HEK293 (cell line): ENCODE measurements at regions not wholly inside any gene's neighbourhood (a gene's known extent, or its start where the extent isn't known, plus 50 kb on each side); places are given as distances from the start of the nearest gene placed in this dataset.

ENCODE experiments used
- CTCF ChIA-PET: fragments of 350-600 bp; formaldehyde crosslinking; extraction: SDS; loops from one replicate; lab custom pipeline; 2021; ENCODE audit warnings: antibody characterized with exemption; lab: Yijun Ruan, JAX
- POLR2A ChIA-PET: fragments of 300-600 bp; formaldehyde crosslinking; extraction: SDS; loops from one replicate; lab custom pipeline; 2020; ENCODE audit warnings: antibody characterized with exemption, inconsistent platforms; lab: Yijun Ruan, JAX
- H3K27ac ChIP-seq: fragments of 200-500 bp; sonication (Bioruptor generic); 2 replicates; pipeline ENCODE4 v1.5.1; 2014; ENCODE audit warnings: low read depth, low read length, control low read depth, inconsistent platforms; ENCODE audit errors: extremely low read depth
- H3K36me3 ChIP-seq, 2 experiments: fragments of 200-500 bp in 1 of 2; sonication (Bioruptor generic) in 1 of 2; 1 replicate in 1 of 2; 2 replicates in 1 of 2; pipeline ENCODE4 v1.5.1; 2014 to 2017; ENCODE audit warnings: inconsistent platforms in 2 of 2, low read length in 2 of 2; ENCODE audit not compliant: control insufficient read depth in 2 of 2, insufficient read depth in 1 of 2
- H3K4me1 ChIP-seq: fragments of 200-500 bp; sonication (Bioruptor generic); 2 replicates; pipeline ENCODE4 v1.5.1; 2014; ENCODE audit warnings: mild to moderate bottlenecking, low read length, inconsistent platforms; ENCODE audit not compliant: control insufficient read depth, insufficient read depth
- H3K4me3 ChIP-seq: 2 replicates; pipeline ENCODE4 v1.5.1; 2011; ENCODE audit warnings: low read depth, mild to moderate bottlenecking, control low read depth, low read length, moderate library complexity
- H3K9me3 ChIP-seq: fragments of 200-500 bp; sonication (Bioruptor generic); 2 replicates; pipeline ENCODE4 v1.5.1; 2014; ENCODE audit warnings: low read depth, low read length, inconsistent platforms; ENCODE audit not compliant: control insufficient read depth, insufficient read depth
- EGR2 ChIP-seq: fragments of 450-650 bp; formaldehyde crosslinking; IDR thresholded peaks from 2 replicates; pipeline ENCODE4 v1.5.1; 2016; ENCODE audit warnings: low read depth, missing biosample characterization, missing genetic modification characterization
- IKZF3 ChIP-seq: fragments of 450-650 bp; IDR thresholded peaks from 2 replicates; pipeline ENCODE4 v1.5.0; 2018; ENCODE audit warnings: missing biosample characterization, mild to moderate bottlenecking, missing genetic modification characterization, moderate library complexity
- RBAK ChIP-seq: fragments of 450-650 bp; formaldehyde crosslinking; IDR thresholded peaks from 2 replicates; pipeline ENCODE4 v1.5.1; 2016; ENCODE audit warnings: missing biosample characterization, missing genetic modification characterization
- REPIN1 ChIP-seq: fragments of 450-650 bp; formaldehyde crosslinking; IDR thresholded peaks from 2 replicates; pipeline ENCODE4 v1.5.1; 2017; ENCODE audit warnings: missing biosample characterization, missing genetic modification characterization, low read depth
- SCRT2 ChIP-seq: fragments of 450-650 bp; formaldehyde crosslinking; IDR thresholded peaks from 2 replicates; pipeline ENCODE4 v1.5.1; 2016; ENCODE audit warnings: missing biosample characterization, missing genetic modification characterization
- TCF7L2 ChIP-seq: IDR thresholded peaks from 2 replicates; pipeline ENCODE4 v1.6.1; 2011; ENCODE audit warnings: low read depth, mild to moderate bottlenecking, inconsistent platforms, low read length, moderate library complexity, borderline replicate concordance
- TRIM28 ChIP-seq: IDR thresholded peaks from 2 replicates; pipeline ENCODE4 v1.6.1; 2011; ENCODE audit warnings: low read length, control low read depth, borderline replicate concordance
- TSHZ1 ChIP-seq: fragments of 450-650 bp; formaldehyde crosslinking; IDR thresholded peaks from 2 replicates; pipeline ENCODE4 v1.5.1; 2016; ENCODE audit warnings: missing biosample characterization, missing genetic modification characterization, borderline replicate concordance
- YY1 ChIP-seq: fragments of 450-650 bp; formaldehyde crosslinking; IDR thresholded peaks from 2 replicates; pipeline ENCODE4 v1.5.1; 2018; ENCODE audit warnings: missing biosample characterization, missing genetic modification characterization
- ZBTB17 ChIP-seq: fragments of 450-650 bp; formaldehyde crosslinking; IDR thresholded peaks from 2 replicates; pipeline ENCODE4 v1.5.1; 2016; ENCODE audit warnings: missing biosample characterization, missing genetic modification characterization
- ZNF112 ChIP-seq: fragments of 450-650 bp; formaldehyde crosslinking; IDR thresholded peaks from 2 replicates; pipeline ENCODE4 v1.5.0; 2017; ENCODE audit warnings: missing biosample characterization, missing genetic modification characterization
- ZNF132 ChIP-seq: fragments of 450-650 bp; formaldehyde crosslinking; IDR thresholded peaks from 2 replicates; pipeline ENCODE4 v1.5.1; 2017; ENCODE audit warnings: missing biosample characterization, missing genetic modification characterization, borderline replicate concordance
- ZNF133 ChIP-seq: fragments of 450-650 bp; formaldehyde crosslinking; IDR thresholded peaks from 2 replicates; pipeline ENCODE4 v1.5.1; 2016; ENCODE audit warnings: missing biosample characterization, missing genetic modification characterization
- ZNF239 ChIP-seq: fragments of 450-650 bp; formaldehyde crosslinking; IDR thresholded peaks from 2 replicates; pipeline ENCODE4 v1.5.1; 2016; ENCODE audit warnings: missing biosample characterization, missing genetic modification characterization
- ZNF354C ChIP-seq: fragments of 450-650 bp; formaldehyde crosslinking; IDR thresholded peaks from 2 replicates; pipeline ENCODE4 v1.5.1; 2016; ENCODE audit warnings: missing biosample characterization, missing genetic modification characterization, low read depth, borderline replicate concordance
- ZNF391 ChIP-seq: fragments of 450-650 bp; formaldehyde crosslinking; IDR thresholded peaks from 2 replicates; pipeline ENCODE4 v1.5.1; 2016; ENCODE audit warnings: low read depth, missing biosample characterization, missing genetic modification characterization, borderline replicate concordance
- ZNF394 ChIP-seq: fragments of 450-650 bp; formaldehyde crosslinking; IDR thresholded peaks from 2 replicates; pipeline ENCODE4 v1.5.1; 2016; ENCODE audit warnings: missing biosample characterization, missing genetic modification characterization, mild to moderate bottlenecking, moderate library complexity, borderline replicate concordance
- ZNF398 ChIP-seq: fragments of 450-650 bp; formaldehyde crosslinking; IDR thresholded peaks from 2 replicates; pipeline ENCODE4 v1.5.1; 2017; ENCODE audit warnings: missing biosample characterization, missing genetic modification characterization
- ZNF416 ChIP-seq: fragments of 450-650 bp; formaldehyde crosslinking; IDR thresholded peaks from 2 replicates; pipeline ENCODE4 v1.5.1; 2016; ENCODE audit warnings: missing biosample characterization, missing genetic modification characterization
- ZNF433 ChIP-seq: fragments of 450-650 bp; formaldehyde crosslinking; IDR thresholded peaks from 2 replicates; pipeline ENCODE4 v1.5.1; 2016; ENCODE audit warnings: missing biosample characterization, missing genetic modification characterization, low read depth
- ZNF555 ChIP-seq: fragments of 450-650 bp; formaldehyde crosslinking; conservative IDR thresholded peaks from 2 replicates; pipeline ENCODE4 v1.5.1; 2017; ENCODE audit warnings: missing biosample characterization, mild to moderate bottlenecking, missing genetic modification characterization, inconsistent platforms
- ZNF704 ChIP-seq: fragments of 450-650 bp; formaldehyde crosslinking; IDR thresholded peaks from 2 replicates; pipeline ENCODE4 v1.5.1; 2016; ENCODE audit warnings: missing biosample characterization, missing genetic modification characterization
- ZSCAN23 ChIP-seq: fragments of 450-650 bp; formaldehyde crosslinking; IDR thresholded peaks from 2 replicates; pipeline ENCODE4 v1.5.1; 2016; ENCODE audit warnings: missing biosample characterization, missing genetic modification characterization
- ZSCAN5A ChIP-seq: fragments of 450-650 bp; formaldehyde crosslinking; IDR thresholded peaks from 2 replicates; pipeline ENCODE4 v1.5.1; 2016; ENCODE audit warnings: missing biosample characterization, missing genetic modification characterization

GRCh38 chr11:128338811-128339210, 248.5 kb downstream of the ETS1 start:
- Histone ChIP-seq H3K36me3 (no peaks in the 10 kb centered on the region), H3K4me1 (no peaks in the 10 kb centered on the region), H3K4me3 (no peak overlapping the region), H3K9me3 (no peaks in the 10 kb centered on the region), H3K27ac (no peak overlapping the region)
- ChIA-PET CTCF (no interaction called here), POLR2A (no interaction called here)
- TF ChIP-seq ZNF239 (tag by site-specific recombination), result no peak
- no peak for TF ChIP-seq ZBTB17 (tag by site-specific recombination)
- no peak for TF ChIP-seq ZNF416 (tag by site-specific recombination)
- TF ChIP-seq ZNF112 (tag by site-specific recombination), result no peak
- no peak for TF ChIP-seq ZNF133 (tag by site-specific recombination)
- TF ChIP-seq REPIN1 (tag by site-specific recombination), result no peak

- H3K4me3 ChIP-seq, result no peak overlapping the region
- TF ChIP-seq IKZF3 (tag by site-specific recombination), result no peak
- peak; percentile 67; the same call in 1 of the 2 replicates for TF ChIP-seq TCF7L2
- no peak for TF ChIP-seq EGR2 (tag by site-specific recombination)
- no peak for TF ChIP-seq ZNF704
- no peak for TF ChIP-seq ZNF555 (tag by site-specific recombination)
- TF ChIP-seq TRIM28, result peak; percentile 58; the same call in 1 of the 2 replicates
- CTCF ChIA-PET, result interaction anchor here (0.7 to 1.6 kb wide), 5 partner anchors 10 to 298 kb away, joined by 3 to 7 read pairs (median 3); no protein-coding TSS in a partner anchor
- no peaks in the 10 kb centered on the region for H3K4me1 ChIP-seq
- H3K9me3 ChIP-seq, result no peaks in the 10 kb centered on the region
- no peak overlapping the region for H3K27ac ChIP-seq
- POLR2A ChIA-PET, result no interaction called here
- no peaks in the 10 kb centered on the region for H3K36me3 ChIP-seq
Measured at GRCh38 chr11:128336203-128336602, 251.2 kb downstream of the ETS1 start.

- Histone ChIP-seq H3K36me3 (no peaks in the 10 kb centered on the region), H3K27ac (no peak overlapping the region), H3K9me3 (no peaks in the 10 kb centered on the region), H3K4me3 (no peak overlapping the region), H3K4me1 (no peaks in the 10 kb centered on the region)
- POLR2A ChIA-PET, result interaction anchor here (1.6 kb wide), 1 partner anchor 25 kb away, joined by 3 read pairs; no protein-coding TSS in a partner anchor
- CTCF ChIA-PET, result interaction anchor here (1.0 to 1.6 kb wide), 3 partner anchors 10 to 298 kb away, joined by 3 to 7 read pairs (median 3); no protein-coding TSS in a partner anchor
- no peak for TF ChIP-seq ZNF394 (tag by site-specific recombination)
- no peak for TF ChIP-seq TSHZ1 (tag by site-specific recombination)
- no peak for TF ChIP-seq ZSCAN23 (tag by site-specific recombination)
- TF ChIP-seq ZNF132, result no peak
- TF ChIP-seq YY1 (tag by site-specific recombination), result no peak
- TF ChIP-seq RBAK, result no peak
- no peak for TF ChIP-seq ZNF398 (tag by site-specific recombination)
- no peak for TF ChIP-seq ZSCAN5A (tag by site-specific recombination)
- TF ChIP-seq ZNF391 (tag by site-specific recombination), result no peak
- TF ChIP-seq TCF7L2, result no peak
- TF ChIP-seq ZNF433, result no peak
- no peak for TF ChIP-seq ZNF354C
- TF ChIP-seq SCRT2 (tag by site-specific recombination), result no peak
Measured at GRCh38 chr11:128335729-128336128, 251.6 kb downstream of the ETS1 start.
